PC-9 (cell line): ENCODE measurements at regions not wholly inside any gene's neighbourhood (a gene's known extent, or its start where the extent isn't known, plus 50 kb on each side); places are given as distances from the start of the nearest gene placed in this dataset.

ENCODE experiments used
- BruUV-seq: library from RNA; stranded (reverse); fragments of 400-500 nt; replicated peaks from 2 replicates; lab custom pipeline; 2021; lab: Mats Ljungman, UMichigan
- CTCF ChIA-PET: fragments of 300-600 bp; sonication (Branson Sonifier 250); formaldehyde crosslinking; loops from one replicate; lab custom pipeline; 2022; ENCODE audit warnings: antibody characterized with exemption; lab: Charles Lee
- POLR2A ChIA-PET: fragments of 300-600 bp; sonication (Branson Sonifier 250); formaldehyde crosslinking; loops from one replicate; lab custom pipeline; 2022; ENCODE audit warnings: antibody characterized with exemption; ENCODE audit not compliant: unreplicated experiment; lab: Charles Lee
- DNase-seq, 2 experiments: peaks; one replicate each; pipeline versions ENCODE4 v3.0.0 to v3.0.0-alpha.2; 2015 to 2022; ENCODE audit warnings: mixed read lengths in 1 of 2
- H2AFZ ChIP-seq: fragments of 200-600 bp; sonication (generic); 2 replicates; pipeline ENCODE4 v1.8.1; 2017; ENCODE audit warnings: antibody characterized with exemption
- H3F3A ChIP-seq: fragments of 200-600 bp; sonication (generic); 2 replicates; pipeline ENCODE4 v1.8.1; 2017; ENCODE audit warnings: antibody characterized with exemption, mild to moderate bottlenecking, low read depth; ENCODE audit not compliant: insufficient read depth
- H3K27ac ChIP-seq: fragments of 200-600 bp; sonication (generic); 2 replicates; pipeline ENCODE4 v1.6.1; 2016; ENCODE audit warnings: mixed run types
- H3K27me3 ChIP-seq: fragments of 200-600 bp; sonication (generic); 2 replicates; pipeline ENCODE4 v1.6.1; 2016; ENCODE audit warnings: low read depth, mixed run types; ENCODE audit not compliant: insufficient read depth
- H3K36me3 ChIP-seq: fragments of 200-600 bp; sonication (generic); 2 replicates; pipeline ENCODE4 v1.6.1; 2016; ENCODE audit warnings: low read depth, mixed run types
- H3K4me1 ChIP-seq: fragments of 200-600 bp; sonication (generic); replicated peaks from 2 replicates; pipeline ENCODE4 v1.6.1; 2016; ENCODE audit warnings: mixed run types; ENCODE audit not compliant: insufficient read depth
- H3K4me2 ChIP-seq: fragments of 200-600 bp; sonication (generic); 2 replicates; pipeline ENCODE4 v1.6.1; 2017; ENCODE audit warnings: mixed run types
- H3K4me3 ChIP-seq: fragments of 200-600 bp; sonication (generic); 2 replicates; pipeline ENCODE4 v1.6.1; 2016; ENCODE audit warnings: mixed run types
- H3K79me2 ChIP-seq: fragments of 200-600 bp; sonication (generic); 2 replicates; pipeline ENCODE4 v1.6.1; 2017; ENCODE audit warnings: low read depth, mixed run types
- H3K9me2 ChIP-seq: fragments of 200-600 bp; sonication (generic); 2 replicates; pipeline ENCODE4 v1.8.1; 2017; ENCODE audit warnings: mild to moderate bottlenecking; ENCODE audit not compliant: insufficient read depth
- H3K9me3 ChIP-seq: fragments of 200-600 bp; sonication (generic); 2 replicates; pipeline ENCODE4 v1.8.1; 2016; ENCODE audit warnings: low read depth; ENCODE audit not compliant: insufficient read depth
- H4K20me1 ChIP-seq: fragments of 200-600 bp; sonication (generic); 2 replicates; pipeline ENCODE4 v1.8.1; 2017; ENCODE audit not compliant: insufficient read depth
- EZH2 ChIP-seq: fragments of 200-600 bp; sonication (generic); IDR thresholded peaks from 2 replicates; pipeline ENCODE4 v1.8.0; 2017; ENCODE audit warnings: antibody characterized with exemption, low read depth
- intact Hi-C: fragments of 100-400 bp; cut with micrococcal nuclease; formaldehyde crosslinking; loops from one replicate; pipeline ENCODE4 v1.10.0; 2022; ENCODE audit not compliant: unreplicated experiment
- TF ChIP-seq, protein P1 (sequence below): fragments of 200-600 bp; sonication (generic); conservative IDR thresholded peaks from 2 replicates; pipeline ENCODE4 v1.6.1; 2017; ENCODE audit warnings: mixed run types, antibody characterized with exemption, mild to moderate bottlenecking, moderate library complexity

DNA sequence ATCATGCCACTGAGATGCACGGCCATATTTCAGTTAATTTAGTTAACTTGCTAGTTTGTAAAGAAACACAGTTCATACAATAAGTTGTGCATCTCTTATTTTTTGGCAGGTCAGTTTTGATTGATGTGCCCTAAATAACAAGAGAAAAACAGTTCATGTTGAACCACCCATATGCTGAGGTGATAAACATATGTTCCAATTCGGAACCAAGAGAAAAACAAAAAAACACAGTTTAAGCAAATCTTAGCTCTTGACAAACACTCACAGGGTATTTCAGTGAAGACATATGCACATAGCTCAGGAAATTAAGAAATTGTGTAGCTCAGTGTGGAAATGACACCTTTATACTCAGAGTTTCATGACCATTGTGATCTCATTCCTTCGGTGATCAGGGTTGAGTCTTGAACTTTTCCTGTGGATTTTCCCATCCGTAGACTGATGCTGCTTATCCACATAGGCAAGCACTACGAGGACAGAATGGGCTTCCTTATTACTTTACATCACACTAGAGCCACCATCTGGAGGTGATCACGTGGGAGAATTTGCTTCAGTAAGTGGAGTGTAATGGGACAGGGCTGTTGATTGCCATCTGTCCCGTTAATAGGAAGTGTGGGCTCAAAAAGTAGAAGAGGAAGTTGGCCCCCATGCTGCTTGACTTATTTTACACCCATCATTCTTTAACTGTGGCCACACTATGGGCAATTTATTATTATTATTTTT, 773.0 kb downstream of the MTRR start:
- CTCF ChIA-PET = no interaction called here
- POLR2A ChIA-PET = no interaction called here
- H3K9me3 ChIP-seq = no peaks in the 10 kb centered on the region

GRCh38 chr5:8644377-8644776, 775.4 kb downstream of the MTRR start:
- intact Hi-C loops = no loop called here
- peaks cover 11% of the 10 kb centered on the region; the same call in 1 of the 2 replicates for H3K27me3 ChIP-seq
- H3K27ac ChIP-seq = no peak overlapping the region
- no TSS peak for BruUV-seq
- no peaks in the 10 kb centered on the region for H4K20me1 ChIP-seq
- H3K36me3 ChIP-seq = no peaks in the 10 kb centered on the region
- no peaks in the 10 kb centered on the region for H3K9me2 ChIP-seq
- H3F3A ChIP-seq = no peaks in the 10 kb centered on the region
- H3K79me2 ChIP-seq = no peaks in the 10 kb centered on the region
- no peak overlapping the region for H3K4me2 ChIP-seq
- CTCF ChIA-PET = no interaction called here
- no peak overlapping the region for H2AFZ ChIP-seq
- no peaks in the 10 kb centered on the region for H3K4me1 ChIP-seq
- H3K9me3 ChIP-seq = no peaks in the 10 kb centered on the region
- TF ChIP-seq, protein P1, sequence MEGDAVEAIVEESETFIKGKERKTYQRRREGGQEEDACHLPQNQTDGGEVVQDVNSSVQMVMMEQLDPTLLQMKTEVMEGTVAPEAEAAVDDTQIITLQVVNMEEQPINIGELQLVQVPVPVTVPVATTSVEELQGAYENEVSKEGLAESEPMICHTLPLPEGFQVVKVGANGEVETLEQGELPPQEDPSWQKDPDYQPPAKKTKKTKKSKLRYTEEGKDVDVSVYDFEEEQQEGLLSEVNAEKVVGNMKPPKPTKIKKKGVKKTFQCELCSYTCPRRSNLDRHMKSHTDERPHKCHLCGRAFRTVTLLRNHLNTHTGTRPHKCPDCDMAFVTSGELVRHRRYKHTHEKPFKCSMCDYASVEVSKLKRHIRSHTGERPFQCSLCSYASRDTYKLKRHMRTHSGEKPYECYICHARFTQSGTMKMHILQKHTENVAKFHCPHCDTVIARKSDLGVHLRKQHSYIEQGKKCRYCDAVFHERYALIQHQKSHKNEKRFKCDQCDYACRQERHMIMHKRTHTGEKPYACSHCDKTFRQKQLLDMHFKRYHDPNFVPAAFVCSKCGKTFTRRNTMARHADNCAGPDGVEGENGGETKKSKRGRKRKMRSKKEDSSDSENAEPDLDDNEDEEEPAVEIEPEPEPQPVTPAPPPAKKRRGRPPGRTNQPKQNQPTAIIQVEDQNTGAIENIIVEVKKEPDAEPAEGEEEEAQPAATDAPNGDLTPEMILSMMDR = no peak
- POLR2A ChIA-PET = interaction anchor here (0.6 kb wide), 1 partner anchor 696 kb away, joined by 7 read pairs; no protein-coding TSS in a partner anchor
- no peak overlapping the region for H3K4me3 ChIP-seq
- no peak for DNase-seq

More for the DNA sequence above, 773.0 kb downstream of the MTRR start:
- Histone ChIP-seq H3K27me3 (peaks cover 11% of the 10 kb centered on the region; the same call in 1 of the 2 replicates), H2AFZ (no peak overlapping the region), H3K4me2 (no peak overlapping the region), H3K4me1 (no peaks in the 10 kb centered on the region), H4K20me1 (no peaks in the 10 kb centered on the region), H3K4me3 (no peak overlapping the region), H3F3A (no peaks in the 10 kb centered on the region), H3K27ac (no peak overlapping the region), H3K79me2 (no peaks in the 10 kb centered on the region), H3K9me2 (no peaks in the 10 kb centered on the region), H3K36me3 (no peaks in the 10 kb centered on the region)
- intact Hi-C loops = no loop called here
- TF ChIP-seq, protein P1 = no peak
- TF ChIP-seq EZH2 = no peak
- no peak for DNase-seq
- BruUV-seq = no TSS peak

- Histone ChIP-seq H3K79me2 (no peaks in the 10 kb centered on the region), H4K20me1 (no peaks in the 10 kb centered on the region), H2AFZ (no peak overlapping the region), H3K9me3 (no peaks in the 10 kb centered on the region), H3K4me3 (no peak overlapping the region), H3K27ac (no peak overlapping the region), H3K27me3 (peaks cover 7% of the 10 kb centered on the region; the same call in 1 of the 2 replicates), H3K4me1 (no peaks in the 10 kb centered on the region), H3K9me2 (no peaks in the 10 kb centered on the region), H3F3A (no peaks in the 10 kb centered on the region), H3K4me2 (no peak overlapping the region), H3K36me3 (no peaks in the 10 kb centered on the region)
- ChIA-PET CTCF (no interaction called here), POLR2A (no interaction called here)
- intact Hi-C loops = no loop called here
- no TSS peak for BruUV-seq
- no peak for DNase-seq
- no peak for TF ChIP-seq EZH2
- TF ChIP-seq, protein P1 = no peak
Measured at GRCh38 chr5:8647111-8647510, 778.2 kb downstream of the MTRR start.
